ENCODE measurements at regions not wholly inside any gene's neighbourhood (a gene's known extent, or its start where the extent isn't known, plus 50 kb on each side); places are given as distances from the start of the nearest gene placed in this dataset.

DNA sequence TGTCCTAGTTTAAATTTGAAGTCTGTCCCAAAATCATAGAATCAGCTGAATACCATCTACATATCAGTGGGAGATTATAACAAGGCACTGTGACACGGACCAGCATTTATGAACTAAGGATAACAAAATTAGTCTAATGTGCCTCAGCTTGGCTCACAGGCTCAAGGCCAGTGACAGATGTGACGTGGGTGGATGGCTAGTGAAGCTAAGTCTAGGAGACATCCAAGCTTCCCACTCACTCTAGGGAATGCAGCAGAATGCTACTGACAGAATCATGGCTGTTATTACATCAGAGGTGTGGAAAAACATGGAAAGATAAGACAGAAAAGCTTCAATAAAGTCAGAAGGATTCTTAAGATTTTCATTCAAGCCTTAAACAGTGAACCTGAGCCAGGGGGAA is 329.9 kb downstream of the NAF1 start:
- TF ChIP-seq, protein P1, sequence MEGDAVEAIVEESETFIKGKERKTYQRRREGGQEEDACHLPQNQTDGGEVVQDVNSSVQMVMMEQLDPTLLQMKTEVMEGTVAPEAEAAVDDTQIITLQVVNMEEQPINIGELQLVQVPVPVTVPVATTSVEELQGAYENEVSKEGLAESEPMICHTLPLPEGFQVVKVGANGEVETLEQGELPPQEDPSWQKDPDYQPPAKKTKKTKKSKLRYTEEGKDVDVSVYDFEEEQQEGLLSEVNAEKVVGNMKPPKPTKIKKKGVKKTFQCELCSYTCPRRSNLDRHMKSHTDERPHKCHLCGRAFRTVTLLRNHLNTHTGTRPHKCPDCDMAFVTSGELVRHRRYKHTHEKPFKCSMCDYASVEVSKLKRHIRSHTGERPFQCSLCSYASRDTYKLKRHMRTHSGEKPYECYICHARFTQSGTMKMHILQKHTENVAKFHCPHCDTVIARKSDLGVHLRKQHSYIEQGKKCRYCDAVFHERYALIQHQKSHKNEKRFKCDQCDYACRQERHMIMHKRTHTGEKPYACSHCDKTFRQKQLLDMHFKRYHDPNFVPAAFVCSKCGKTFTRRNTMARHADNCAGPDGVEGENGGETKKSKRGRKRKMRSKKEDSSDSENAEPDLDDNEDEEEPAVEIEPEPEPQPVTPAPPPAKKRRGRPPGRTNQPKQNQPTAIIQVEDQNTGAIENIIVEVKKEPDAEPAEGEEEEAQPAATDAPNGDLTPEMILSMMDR (IDR thresholded peaks at IDR 0.05 in 8 of 11, conservative IDR thresholded peaks at IDR 0.05 in 3 of 11) = no peak
- TF ChIP-seq POLR2A (IDR thresholded peaks at IDR 0.05) (no peak), POLR2AphosphoS5 (IDR thresholded peaks at IDR 0.05) (no peak)

All from spleen (tissue), 7 donors.